ENCODE measurements at regions not wholly inside any gene's neighbourhood (a gene's known extent, or its start where the extent isn't known, plus 50 kb on each side); places are given as distances from the start of the nearest gene placed in this dataset.

- TF ChIP-seq CTCF (IDR thresholded peaks at IDR 0.05), result no peak
- no peak for TF ChIP-seq SP1 (CRISPR knock-in tag; conservative IDR thresholded peaks at IDR 0.05)
- no peak for TF ChIP-seq ESRRA (CRISPR knock-in tag; IDR thresholded peaks at IDR 0.05; ENCODE audit: borderline replicate concordance)
- no peak for TF ChIP-seq TCF7 (CRISPR knock-in tag; IDR thresholded peaks at IDR 0.05; ENCODE audit: low read depth)
- TF ChIP-seq NR2C2 (CRISPR knock-in tag; IDR thresholded peaks at IDR 0.05), result no peak
- no peak for TF ChIP-seq ZNF232 (CRISPR knock-in tag; IDR thresholded peaks at IDR 0.05)
Measured at GRCh38 chr20:48226642-48227041, 441.4 kb upstream of the SULF2 start.
